ENCODE measurements at regions not wholly inside any gene's neighbourhood (a gene's known extent, or its start where the extent isn't known, plus 50 kb on each side); places are given as distances from the start of the nearest gene placed in this dataset.

DNA sequence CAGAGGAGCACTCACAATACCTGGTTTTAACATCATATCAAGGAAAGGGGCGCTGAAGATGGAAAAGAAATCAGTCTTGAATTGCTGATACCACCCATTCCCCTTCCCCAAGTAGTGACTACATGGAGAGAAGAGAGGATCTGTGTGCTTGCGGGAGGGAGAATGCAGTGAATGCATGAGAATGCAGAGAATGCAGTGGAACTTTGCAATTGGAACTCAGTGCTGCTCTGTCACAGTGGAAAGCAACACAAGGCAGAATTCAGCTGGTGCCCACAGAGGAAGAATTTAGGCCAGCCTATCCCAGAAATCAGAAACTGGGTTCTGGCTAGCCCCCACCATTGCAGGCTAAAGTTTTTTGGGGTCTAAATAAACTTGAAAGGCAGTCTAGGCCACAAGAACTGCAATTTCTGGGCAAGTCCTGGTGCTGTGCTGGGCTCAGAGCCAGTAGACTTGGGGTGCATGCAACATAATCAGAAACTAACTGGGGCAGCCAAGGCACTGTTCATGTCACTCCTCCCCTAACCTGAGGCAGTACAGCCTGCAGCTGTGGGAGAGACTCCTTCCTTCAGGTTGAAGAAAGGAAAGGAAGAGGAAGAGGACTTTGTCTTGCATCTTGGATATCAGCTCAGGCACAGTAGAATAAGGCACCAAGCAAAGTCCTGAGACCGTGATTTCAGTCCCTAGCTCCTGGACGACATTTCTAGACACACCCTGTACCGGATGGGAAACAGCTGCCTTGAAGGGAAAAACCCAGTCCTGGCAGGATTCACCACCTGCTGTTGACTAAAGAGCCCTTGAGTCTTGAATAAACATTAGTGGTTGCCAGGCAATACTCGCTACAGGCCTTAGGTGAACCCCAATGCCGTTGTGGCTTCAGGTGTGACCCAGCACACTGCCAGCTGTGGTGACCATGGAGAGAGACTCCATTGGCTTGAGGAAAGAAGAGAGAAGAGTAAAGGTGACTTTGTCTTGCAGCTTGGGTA lies 329.3 kb downstream of the TBL1XR1 start:
- ATAC-seq: no peak
- H3K27ac Mint-ChIP-seq: no peak overlapping the region
- CTCF ChIA-PET: interaction anchor here (1.3 kb wide), 1 partner anchor 70 kb away, joined by 4 read pairs; no protein-coding TSS in a partner anchor
- DNase-seq: no peak
- H3K4me3 Mint-ChIP-seq: no peak overlapping the region
- POLR2A ChIA-PET: no interaction called here
- no peaks in the 10 kb centered on the region for H3K27me3 Mint-ChIP-seq
- H3K36me3 Mint-ChIP-seq (ENCODE audit: low read depth): no peaks in the 10 kb centered on the region
- intact Hi-C loops (cut with DNase I, micrococcal nuclease): no loop called here
- H3K9me3 Mint-ChIP-seq (ENCODE audit: low read depth): peaks cover 7% of the 10 kb centered on the region
- H3K4me1 Mint-ChIP-seq: peaks cover 4% of the 10 kb centered on the region

DNA sequence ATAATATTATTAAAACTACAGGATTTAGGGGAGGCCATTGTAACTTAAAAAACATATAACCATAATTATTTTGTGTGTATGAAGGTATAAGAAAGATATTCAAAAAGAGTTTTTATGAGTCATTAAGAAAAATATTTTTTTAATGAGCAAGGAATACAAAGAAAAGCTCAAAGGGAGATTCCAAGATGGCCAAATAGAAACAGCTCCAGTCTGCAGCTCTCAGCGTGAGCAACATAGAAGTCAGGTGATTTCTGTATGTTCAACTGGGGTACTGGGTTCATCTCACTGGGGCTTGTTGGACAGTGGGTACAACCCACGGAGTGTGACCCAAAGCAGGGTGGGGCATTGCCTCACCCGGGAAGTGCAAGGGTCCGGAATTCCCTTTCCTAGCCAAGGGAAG lies 336.1 kb downstream of the TBL1XR1 start:
- H3K36me3 Mint-ChIP-seq (ENCODE audit: low read depth): no peaks in the 10 kb centered on the region
- ATAC-seq: no peak
- no peak for DNase-seq
- H3K9me3 Mint-ChIP-seq (ENCODE audit: low read depth): no peaks in the 10 kb centered on the region
- H3K4me3 Mint-ChIP-seq: no peak overlapping the region
- no peaks in the 10 kb centered on the region for H3K4me1 Mint-ChIP-seq
- ChIA-PET CTCF (interaction anchor here (1.1 to 3.0 kb wide), 2 partner anchors 9 to 11 kb away, joined by 3 to 10 read pairs; no protein-coding TSS in a partner anchor), POLR2A (no interaction called here)
- peaks cover 6% of the 10 kb centered on the region for H3K27me3 Mint-ChIP-seq
- no peak overlapping the region for H3K27ac Mint-ChIP-seq
- intact Hi-C loops (cut with DNase I, micrococcal nuclease): no loop called here

GRCh38 chr3:176856721-176857120 lies 340.6 kb downstream of the TBL1XR1 start:
- no peak for ATAC-seq
- Mint-ChIP-seq H3K27ac (no peak overlapping the region), H3K9me3 (ENCODE audit: low read depth) (no peaks in the 10 kb centered on the region), H3K36me3 (ENCODE audit: low read depth) (no peaks in the 10 kb centered on the region), H3K27me3 (peaks cover 7% of the 10 kb centered on the region), H3K4me1 (no peaks in the 10 kb centered on the region), H3K4me3 (no peak overlapping the region)
- ChIA-PET POLR2A (no interaction called here), CTCF (interaction anchor here (3.6 kb wide), 1 partner anchor 16 kb away, joined by 17 read pairs; no protein-coding TSS in a partner anchor)
- intact Hi-C loops (cut with DNase I, micrococcal nuclease): no loop called here
- DNase-seq: no peak

- Mint-ChIP-seq H3K27me3 (peaks cover 8% of the 10 kb centered on the region), H3K4me3 (no peak overlapping the region), H3K36me3 (ENCODE audit: low read depth) (no peaks in the 10 kb centered on the region), H3K4me1 (no peaks in the 10 kb centered on the region), H3K27ac (no peak overlapping the region), H3K9me3 (ENCODE audit: low read depth) (no peaks in the 10 kb centered on the region)
- ATAC-seq (no peak), DNase-seq (no peak)
- POLR2A ChIA-PET: no interaction called here
- intact Hi-C loops (cut with DNase I, micrococcal nuclease): no loop called here
- CTCF ChIA-PET: interaction anchor here (0.6 to 3.6 kb wide), 2 partner anchors 11 to 16 kb away, joined by 3 to 17 read pairs; no protein-coding TSS in a partner anchor
Observed at GRCh38 chr3:176855901-176856486, 341.3 kb downstream of the TBL1XR1 start.

GRCh38 chr3:176855213-176855612 lies 342.1 kb downstream of the TBL1XR1 start:
- H3K4me3 Mint-ChIP-seq: no peak overlapping the region
- H3K27ac Mint-ChIP-seq: no peak overlapping the region
- intact Hi-C loops (cut with DNase I, micrococcal nuclease): no loop called here
- H3K9me3 Mint-ChIP-seq (ENCODE audit: low read depth): no peaks in the 10 kb centered on the region
- POLR2A ChIA-PET: no interaction called here
- ATAC-seq: no peak
- H3K27me3 Mint-ChIP-seq: peaks cover 8% of the 10 kb centered on the region
- CTCF ChIA-PET: interaction anchor here (0.6 to 3.6 kb wide), 2 partner anchors 10 to 17 kb away, joined by 3 to 17 read pairs; no protein-coding TSS in a partner anchor
- DNase-seq: no peak
- H3K4me1 Mint-ChIP-seq: no peaks in the 10 kb centered on the region
- no peaks in the 10 kb centered on the region for H3K36me3 Mint-ChIP-seq (ENCODE audit: low read depth)

DNA sequence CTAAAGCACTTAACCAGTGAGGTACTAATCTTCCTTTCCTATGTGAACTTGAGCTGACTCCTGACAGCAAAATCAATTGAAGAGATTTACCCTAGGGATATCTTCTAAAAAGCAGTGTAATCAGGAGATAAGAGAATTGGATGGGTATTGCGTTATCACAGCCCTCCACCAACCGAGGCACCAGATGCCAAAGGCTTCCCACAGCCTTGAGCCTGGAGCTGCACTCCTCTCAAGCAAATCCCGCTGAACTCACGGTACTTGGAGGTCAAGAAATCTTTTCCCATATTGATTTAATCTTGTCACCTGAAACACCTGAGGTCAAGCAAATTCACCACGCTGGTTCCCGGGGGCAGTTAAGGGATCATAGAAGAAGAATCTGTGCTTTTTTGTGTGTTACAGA lies 346.8 kb downstream of the TBL1XR1 start:
- no peak overlapping the region for H3K27ac Mint-ChIP-seq
- ChIA-PET CTCF (no interaction called here), POLR2A (no interaction called here)
- H3K9me3 Mint-ChIP-seq (ENCODE audit: low read depth): no peaks in the 10 kb centered on the region
- ATAC-seq: no peak
- no peaks in the 10 kb centered on the region for H3K36me3 Mint-ChIP-seq (ENCODE audit: low read depth)
- H3K4me1 Mint-ChIP-seq: no peaks in the 10 kb centered on the region
- intact Hi-C loops (cut with DNase I, micrococcal nuclease): no loop called here
- H3K4me3 Mint-ChIP-seq: no peak overlapping the region
- H3K27me3 Mint-ChIP-seq: peaks cover 7% of the 10 kb centered on the region
- no peak for DNase-seq

GRCh38 chr3:176848431-176849214 lies 348.7 kb downstream of the TBL1XR1 start:
- no peaks in the 10 kb centered on the region for H3K9me3 Mint-ChIP-seq (ENCODE audit: low read depth)
- no peaks in the 10 kb centered on the region for H3K36me3 Mint-ChIP-seq (ENCODE audit: low read depth)
- intact Hi-C loops (cut with DNase I, micrococcal nuclease): no loop called here
- CTCF ChIA-PET: interaction anchor here (0.8 kb wide), 1 partner anchor 11 kb away, joined by 3 read pairs; no protein-coding TSS in a partner anchor
- H3K4me1 Mint-ChIP-seq: no peaks in the 10 kb centered on the region
- H3K4me3 Mint-ChIP-seq: no peak overlapping the region
- POLR2A ChIA-PET: no interaction called here
- peaks cover 7% of the 10 kb centered on the region for H3K27me3 Mint-ChIP-seq
- DNase-seq (no peak), ATAC-seq (peak; percentile 70)
- no peak overlapping the region for H3K27ac Mint-ChIP-seq

DNA sequence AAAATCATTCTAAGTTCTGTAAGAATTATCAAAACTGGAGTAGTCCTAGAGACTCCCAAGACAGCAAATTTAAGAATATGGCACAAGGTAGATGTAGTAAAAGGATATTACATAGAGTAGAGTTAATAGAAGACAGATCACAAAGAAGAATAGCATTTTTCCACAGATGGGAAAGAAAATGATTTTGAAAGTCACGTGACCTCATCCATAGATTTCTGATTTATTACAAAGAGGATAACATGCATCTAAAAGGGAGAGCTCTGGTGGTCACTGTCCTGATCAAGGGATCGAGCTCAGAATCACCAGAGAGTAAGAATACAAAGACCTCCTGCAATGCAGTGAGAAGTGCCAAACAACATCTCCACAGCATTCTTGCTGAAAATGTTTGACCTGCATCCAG lies 354.4 kb downstream of the TBL1XR1 start:
- intact Hi-C loops (cut with DNase I, micrococcal nuclease): no loop called here
- Mint-ChIP-seq H3K4me1 (no peaks in the 10 kb centered on the region), H3K27ac (no peak overlapping the region), H3K9me3 (ENCODE audit: low read depth) (no peaks in the 10 kb centered on the region), H3K36me3 (ENCODE audit: low read depth) (no peaks in the 10 kb centered on the region), H3K4me3 (no peak overlapping the region), H3K27me3 (peaks cover 8% of the 10 kb centered on the region)
- ChIA-PET CTCF (no interaction called here), POLR2A (no interaction called here)
- no peak for DNase-seq
- no peak for ATAC-seq

- no peak overlapping the region for H3K27ac Mint-ChIP-seq
- ChIA-PET POLR2A (no interaction called here), CTCF (interaction anchor here (0.7 kb wide), 1 partner anchor 1236 kb away, joined by 3 read pairs; no protein-coding TSS in a partner anchor)
- DNase-seq (no peak), ATAC-seq (no peak)
- no peaks in the 10 kb centered on the region for H3K36me3 Mint-ChIP-seq (ENCODE audit: low read depth)
- H3K4me1 Mint-ChIP-seq: no peaks in the 10 kb centered on the region
- H3K9me3 Mint-ChIP-seq (ENCODE audit: low read depth): no peaks in the 10 kb centered on the region
- H3K4me3 Mint-ChIP-seq: no peak overlapping the region
- intact Hi-C loops (cut with DNase I, micrococcal nuclease): no loop called here
- H3K27me3 Mint-ChIP-seq: peaks cover 8% of the 10 kb centered on the region
Observed at GRCh38 chr3:176840641-176841286, 356.5 kb downstream of the TBL1XR1 start.

DNA sequence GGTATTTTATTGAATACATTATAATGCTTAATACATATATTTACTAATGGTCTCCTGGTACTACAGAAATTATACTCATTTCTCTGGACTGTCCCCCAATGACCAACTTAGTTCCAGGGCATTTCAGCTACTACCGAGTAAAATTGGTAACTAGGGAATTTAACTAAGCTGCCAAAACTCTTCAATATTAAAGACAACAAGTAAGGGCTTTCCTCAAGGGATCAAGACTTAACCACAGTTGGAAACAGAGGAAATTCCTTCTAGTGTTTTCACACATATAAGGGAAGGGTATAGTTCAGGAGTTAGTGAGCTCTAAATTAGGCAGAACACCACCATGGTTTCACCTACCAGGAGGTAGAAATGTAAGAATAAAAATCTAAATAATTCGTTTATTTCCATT lies 357.4 kb downstream of the TBL1XR1 start:
- no peak overlapping the region for H3K4me3 Mint-ChIP-seq
- no peak for ATAC-seq
- no peaks in the 10 kb centered on the region for H3K36me3 Mint-ChIP-seq (ENCODE audit: low read depth)
- CTCF ChIA-PET: no interaction called here
- H3K4me1 Mint-ChIP-seq: no peaks in the 10 kb centered on the region
- H3K27ac Mint-ChIP-seq: no peak overlapping the region
- H3K9me3 Mint-ChIP-seq (ENCODE audit: low read depth): no peaks in the 10 kb centered on the region
- no peak for DNase-seq
- intact Hi-C loops (cut with DNase I, micrococcal nuclease): no loop called here
- peaks cover 8% of the 10 kb centered on the region for H3K27me3 Mint-ChIP-seq
- POLR2A ChIA-PET: no interaction called here

DNA sequence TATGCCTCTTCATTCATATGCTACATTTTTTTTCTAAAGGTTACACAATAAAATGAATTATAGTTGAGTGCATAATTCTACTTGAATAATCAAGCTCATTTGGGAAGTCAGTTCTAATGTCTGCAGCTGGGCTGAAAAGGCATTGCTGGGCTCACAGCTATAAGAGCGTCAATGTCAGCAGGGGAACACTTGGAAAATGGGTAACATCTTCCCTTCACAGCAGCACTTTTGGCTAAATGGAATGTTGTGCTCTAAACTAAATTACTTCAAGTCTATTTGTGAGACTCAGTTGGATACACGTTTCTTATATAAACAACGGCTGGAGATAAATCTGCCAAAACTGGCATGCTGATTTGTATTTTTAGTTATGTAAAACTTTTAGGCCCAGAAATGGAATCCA lies 357.8 kb downstream of the TBL1XR1 start:
- POLR2A ChIA-PET: no interaction called here
- H3K4me1 Mint-ChIP-seq: no peaks in the 10 kb centered on the region
- no peaks in the 10 kb centered on the region for H3K36me3 Mint-ChIP-seq (ENCODE audit: low read depth)
- peaks cover 8% of the 10 kb centered on the region for H3K27me3 Mint-ChIP-seq
- intact Hi-C loops (cut with DNase I, micrococcal nuclease): no loop called here
- no peak overlapping the region for H3K27ac Mint-ChIP-seq
- no peak overlapping the region for H3K4me3 Mint-ChIP-seq
- CTCF ChIA-PET: no interaction called here
- ATAC-seq (no peak), DNase-seq (no peak)
- H3K9me3 Mint-ChIP-seq (ENCODE audit: low read depth): no peaks in the 10 kb centered on the region

Measured in activated CD4-positive, alpha-beta T cell treated with anti-CD3 and anti-CD28 coated beads for 36 hours (primary cell).